H1 (cell line): ENCODE measurements at regions not wholly inside any gene's neighbourhood (a gene's known extent, or its start where the extent isn't known, plus 50 kb on each side); places are given as distances from the start of the nearest gene placed in this dataset.

Experiments used
- CTCF ChIA-PET: fragments of 300-600 bp; sonication (Branson Sonifier 250); formaldehyde crosslinking; loops from one replicate; lab custom pipeline; 2021; ENCODE audit not compliant: partially characterized antibody; lab: Charles Lee
- POLR2A ChIA-PET: fragments of 300-600 bp; sonication (Branson Sonifier 250); formaldehyde crosslinking; loops from one replicate; lab custom pipeline; 2021; ENCODE audit warnings: inconsistent platforms; ENCODE audit not compliant: partially characterized antibody; lab: Charles Lee
- DNase-seq, 2 experiments: peaks; one replicate each; pipeline versions ENCODE4 v3.0.0 to v3.0.0-alpha.2; 2010 to 2022; ENCODE audit warnings: low spot score in 2 of 2, low read depth in 1 of 2, mixed read lengths in 1 of 2
- FAIRE-seq: peaks from 2 replicates; lab custom pipeline; 2011; peaks lifted over from hg19 to GRCh38; lab: Jason Lieb, UNC
- H2AFZ ChIP-seq: 2 replicates; pipeline ENCODE4 v1.8.1; 2012; ENCODE audit warnings: low read length, inconsistent platforms
- H2AK5ac ChIP-seq: 2 replicates; pipeline ENCODE4 v1.6.1; 2013; ENCODE audit warnings: low read depth, low read length
- H2BK120ac ChIP-seq: replicated peaks from 2 replicates; pipeline ENCODE3; 2013; ENCODE audit warnings: low read depth, low read length, inconsistent platforms
- H2BK12ac ChIP-seq: 2 replicates; pipeline ENCODE4 v1.6.1; 2013; ENCODE audit warnings: low read depth, low read length
- H2BK15ac ChIP-seq: 2 replicates; pipeline ENCODE4 v1.6.1; 2013; ENCODE audit warnings: low read length
- H2BK20ac ChIP-seq: 2 replicates; pipeline ENCODE4 v1.6.1; 2013; ENCODE audit warnings: low read length
- H2BK5ac ChIP-seq: 2 replicates; pipeline ENCODE4 v1.6.1; 2013; ENCODE audit warnings: low read depth, low read length
- H3K14ac ChIP-seq: 2 replicates; pipeline ENCODE4 v1.6.1; 2013; ENCODE audit warnings: inconsistent platforms; ENCODE audit not compliant: insufficient read length
- H3K18ac ChIP-seq: 2 replicates; pipeline ENCODE4 v1.6.1; 2013; ENCODE audit warnings: low read length; ENCODE audit errors: extremely low read depth
- H3K23ac ChIP-seq: 2 replicates; pipeline ENCODE4 v1.6.1; 2013; ENCODE audit warnings: inconsistent platforms; ENCODE audit not compliant: insufficient read length
- H3K23me2 ChIP-seq: 2 replicates; pipeline ENCODE4 v1.6.1; 2013; ENCODE audit warnings: low read depth, low read length
- H3K27ac ChIP-seq: 2 replicates; pipeline ENCODE4 v1.6.1; 2011; ENCODE audit warnings: low read depth, low read length, inconsistent platforms
- H3K27me3 ChIP-seq, 4 experiments: replicated peaks in 1 of 4; 1 replicate in 1 of 4; 2 replicates in 3 of 4; pipeline versions ENCODE4 v1.6.1 to v1.8.1; 2011 to 2013; ENCODE audit warnings: low read length in 3 of 4, mild to moderate bottlenecking in 3 of 4, inconsistent platforms in 2 of 4, mixed read lengths in 2 of 4, moderate library complexity in 1 of 4; ENCODE audit not compliant: control insufficient read depth in 3 of 4, insufficient read depth in 3 of 4; ENCODE audit errors: extremely low read depth in 1 of 4
- H3K36me3 ChIP-seq, 4 experiments: 2 replicates each; pipeline versions ENCODE4 v1.6.1 to v1.8.1; 2011 to 2013; ENCODE audit warnings: mild to moderate bottlenecking in 4 of 4, low read length in 3 of 4, moderate library complexity in 2 of 4, control low read depth in 1 of 4, inconsistent platforms in 1 of 4; ENCODE audit not compliant: insufficient read depth in 4 of 4, control insufficient read depth in 2 of 4
- H3K4ac ChIP-seq: replicated peaks from 2 replicates; pipeline ENCODE3; 2013; ENCODE audit warnings: low read length, low read depth, mixed read lengths, inconsistent platforms; ENCODE audit not compliant: insufficient read length
- H3K4me1 ChIP-seq, 4 experiments: replicated peaks in 1 of 4; 1 replicate in 1 of 4; 2 replicates in 3 of 4; pipeline versions ENCODE4 v1.6.1 to v1.8.1; 2011 to 2013; ENCODE audit warnings: low read length in 3 of 4, inconsistent platforms in 2 of 4, mixed read lengths in 1 of 4; ENCODE audit not compliant: insufficient read depth in 4 of 4, control insufficient read depth in 3 of 4
- H3K4me2 ChIP-seq, 2 experiments: 2 replicates each; pipeline versions ENCODE4 v1.6.1 to v1.8.1; 2011 to 2013; ENCODE audit warnings: low read depth in 2 of 2, low read length in 2 of 2, control low read depth in 1 of 2, inconsistent platforms in 1 of 2, mild to moderate bottlenecking in 1 of 2; ENCODE audit not compliant: insufficient read depth in 1 of 2
- H3K4me3 ChIP-seq, 4 experiments: fragments of 200-600, 300-600 bp in 1 of 4; sonication (generic), shearing (Covaris generic), sonication (Bioruptor Twin) in 1 of 4; 2 replicates each; pipeline versions ENCODE4 v1.5.1 to v1.8.1; 2011 to 2016; ENCODE audit warnings: low read length in 4 of 4, low read depth in 3 of 4, control low read depth in 2 of 4, inconsistent platforms in 2 of 4, mild to moderate bottlenecking in 2 of 4, mixed read lengths in 1 of 4, moderate library complexity in 1 of 4; ENCODE audit not compliant: insufficient read depth in 2 of 4; ENCODE audit errors: extremely low read depth in 1 of 4
- H3K56ac ChIP-seq: replicated peaks from 2 replicates; pipeline ENCODE3; 2013; ENCODE audit warnings: low read depth, mild to moderate bottlenecking, mixed read lengths, low read length, inconsistent platforms; ENCODE audit not compliant: insufficient read length
- H3K79me1 ChIP-seq: 2 replicates; pipeline ENCODE4 v1.6.1; 2013; ENCODE audit warnings: low read depth, low read length, control low read depth
- H3K79me2 ChIP-seq, 2 experiments: 2 replicates each; pipeline versions ENCODE4 v1.6.1 to v1.8.1; 2012 to 2013; ENCODE audit warnings: low read length in 2 of 2, mild to moderate bottlenecking in 2 of 2, inconsistent platforms in 1 of 2; ENCODE audit not compliant: insufficient read depth in 2 of 2, control insufficient read depth in 1 of 2
- H3K9ac ChIP-seq, 4 experiments: replicated peaks in 1 of 4; 1 replicate in 1 of 4; 2 replicates in 3 of 4; pipeline versions ENCODE4 v1.6.1 to v1.8.1; 2011 to 2013; ENCODE audit warnings: low read depth in 3 of 4, low read length in 3 of 4, control low read depth in 2 of 4, mild to moderate bottlenecking in 2 of 4, moderate library complexity in 2 of 4, inconsistent platforms in 1 of 4; ENCODE audit errors: extremely low read depth in 1 of 4
- H3K9me3 ChIP-seq, 2 experiments: 2 replicates each; pipeline versions ENCODE4 v1.6.1 to v1.8.1; 2012 to 2013; ENCODE audit warnings: mild to moderate bottlenecking in 2 of 2, moderate library complexity in 2 of 2, control low read depth in 1 of 2, inconsistent platforms in 1 of 2, low read depth in 1 of 2, low read length in 1 of 2, mixed read lengths in 1 of 2; ENCODE audit not compliant: insufficient read depth in 2 of 2
- H4K20me1 ChIP-seq, 2 experiments: replicated peaks in 1 of 2; 2 replicates each; pipeline versions ENCODE3 to v1.8.1; 2011 to 2013; ENCODE audit warnings: inconsistent platforms in 2 of 2, low read length in 2 of 2, mild to moderate bottlenecking in 1 of 2; ENCODE audit not compliant: insufficient read depth in 2 of 2, control insufficient read depth in 1 of 2
- H4K5ac ChIP-seq: 2 replicates; pipeline ENCODE4 v1.6.1; 2013; ENCODE audit warnings: low read length, low read depth, mixed read lengths, inconsistent platforms; ENCODE audit not compliant: insufficient read length
- H4K8ac ChIP-seq: 2 replicates; pipeline ENCODE4 v1.8.0; 2013; ENCODE audit warnings: mild to moderate bottlenecking, moderate library complexity, low read length, inconsistent platforms; ENCODE audit not compliant: insufficient read depth; ENCODE audit errors: extremely low read depth
- H4K91ac ChIP-seq: replicated peaks from 2 replicates; pipeline ENCODE3; 2013; ENCODE audit warnings: low read length, mixed read lengths, inconsistent platforms; ENCODE audit not compliant: insufficient read length
- ASH2L ChIP-seq: fragments of 200-600, 300-600 bp; sonication (generic); IDR thresholded peaks from one replicate; pipeline ENCODE4 v1.7.1; 2017; ENCODE audit warnings: low read length
- ATF3 ChIP-seq: IDR thresholded peaks from 2 replicates; pipeline ENCODE4 v1.6.1; 2011; ENCODE audit warnings: low read depth, mild to moderate bottlenecking, low read length; ENCODE audit not compliant: insufficient read depth
- BCL11A ChIP-seq, 2 experiments: IDR thresholded peaks; one replicate each; pipeline ENCODE4 v1.6.1; 2011; ENCODE audit warnings: low read depth in 2 of 2, low read length in 2 of 2, mild to moderate bottlenecking in 2 of 2
- CBX8 ChIP-seq: fragments of 300-800, 300-1000 bp; sonication (generic); IDR thresholded peaks from 2 replicates; pipeline ENCODE4 v1.7.1; 2016; ENCODE audit warnings: low read depth, low read length, borderline replicate concordance
- CTCF ChIP-seq, 3 experiments: IDR thresholded peaks; 1 replicate in 2 of 3; 2 replicates in 1 of 3; pipeline versions ENCODE4 v1.5.1 to v1.6.1; 2011; ENCODE audit warnings: low read length in 3 of 3, mild to moderate bottlenecking in 3 of 3, inconsistent platforms in 2 of 3, low read depth in 1 of 3, moderate library complexity in 1 of 3; ENCODE audit not compliant: insufficient read depth in 1 of 3; ENCODE audit errors: control extremely low read depth in 1 of 3
- KDM5A ChIP-seq: fragments of 200-600 bp; IDR thresholded peaks from 2 replicates; pipeline ENCODE4 v1.7.1; 2012; ENCODE audit warnings: mild to moderate bottlenecking, low read length, inconsistent platforms, mixed read lengths
- NRF1 ChIP-seq: IDR thresholded peaks from 2 replicates; pipeline ENCODE4 v1.6.1; 2011; ENCODE audit warnings: mild to moderate bottlenecking, low read depth, low read length, improper control_type of control experiment
- POU5F1 ChIP-seq: IDR thresholded peaks from 2 replicates; pipeline ENCODE4 v1.6.1; 2011; ENCODE audit warnings: low read depth, mild to moderate bottlenecking, low read length, moderate library complexity
- RXRA ChIP-seq: IDR thresholded peaks from 2 replicates; pipeline ENCODE4 v1.6.1; 2011; ENCODE audit warnings: low read depth, mild to moderate bottlenecking, low read length, moderate library complexity; ENCODE audit not compliant: insufficient read depth
- SRF ChIP-seq: IDR thresholded peaks from 2 replicates; pipeline ENCODE4 v1.6.1; 2011; ENCODE audit warnings: mild to moderate bottlenecking, low read depth, low read length, moderate library complexity
- USF2 ChIP-seq: IDR thresholded peaks from 2 replicates; pipeline ENCODE4 v1.6.1; 2011; ENCODE audit warnings: low read length, improper control_type of control experiment
- WGBS, 2 experiments: shearing (Covaris generic) in 1 of 2; methylation state at CpG; one replicate each; pipeline versions ENCODE4 v1.1.6 to v1.1.7; 2013 to 2015; ENCODE audit warnings: low lambda C conversion rate in 2 of 2, mixed read lengths in 2 of 2, inconsistent platforms in 1 of 2, low coverage in 1 of 2, missing lambda C conversion rate in 1 of 2; ENCODE audit not compliant: insufficient replicate concordance in 2 of 2, insufficient coverage in 1 of 2, insufficient read length in 1 of 2; ENCODE audit errors: extremely low coverage in 1 of 2, missing lambda C conversion rate in 1 of 2; 5-methylcytosine and 5-hydroxymethylcytosine counted together

- no peak overlapping the region for H2BK20ac ChIP-seq
- no peaks in the 10 kb centered on the region for H3K36me3 ChIP-seq
- H2BK15ac ChIP-seq: no peak overlapping the region
- no peak overlapping the region for H3K56ac ChIP-seq
- no peak overlapping the region for H2AK5ac ChIP-seq
- H2AFZ ChIP-seq: no peak overlapping the region
- FAIRE-seq (no peak), DNase-seq (no peak)
- no peak overlapping the region for H2BK120ac ChIP-seq
- no peaks in the 10 kb centered on the region for H3K23me2 ChIP-seq
- no peaks in the 10 kb centered on the region for H3K9me3 ChIP-seq
- no peak overlapping the region for H2BK5ac ChIP-seq
- WGBS, 2 experiments: 91% methylated on average over 2 of the region's 2 CpGs; no CpG with 5 or more reads in 1 of the 2 experiments
- H2BK12ac ChIP-seq: no peak overlapping the region
- POLR2A ChIA-PET: no interaction called here
- no peak overlapping the region for H3K4ac ChIP-seq
- H4K20me1 ChIP-seq: peaks cover 0 to 4% of the 10 kb centered on the region in 2 experiments
- no peak overlapping the region for H3K4me3 ChIP-seq
- H3K4me1 ChIP-seq: no peaks in the 10 kb centered on the region
- no peaks in the 10 kb centered on the region for H3K79me2 ChIP-seq
- no peak overlapping the region for H4K5ac ChIP-seq
- no peak overlapping the region for H3K23ac ChIP-seq
- H3K27me3 ChIP-seq: no peaks in the 10 kb centered on the region
- CTCF ChIA-PET: no interaction called here
- no peak overlapping the region for H4K91ac ChIP-seq
- H3K14ac ChIP-seq: no peak overlapping the region
- H3K4me2 ChIP-seq: no peak overlapping the region
- no peak overlapping the region for H3K18ac ChIP-seq
- no peak overlapping the region for H3K27ac ChIP-seq
- no peak overlapping the region for H3K9ac ChIP-seq
- H3K79me1 ChIP-seq: peaks cover 6% of the 10 kb centered on the region; the same call in 1 of the 2 replicates
- no peak overlapping the region for H4K8ac ChIP-seq
- TF ChIP-seq RXRA (no peak), CBX8 (no peak), NRF1 (no peak), ATF3 (no peak), BCL11A (IDR thresholded peaks at IDR 0.05; ENCODE audit: low read depth in 2 of 2, low read length in 2 of 2) (no peak), SRF (no peak), KDM5A (no peak), POU5F1 (no peak), CTCF (IDR thresholded peaks at IDR 0.05; ENCODE audit: control extremely low read depth in 1 of 3, insufficient read depth in 1 of 3, low read depth in 1 of 3, low read length in 3 of 3) (no peak), USF2 (no peak), ASH2L (no peak)
Observed at GRCh38 chr15:81825136-81825535, 220.7 kb downstream of the MEX3B start.
